ENCODE measurements at regions not wholly inside any gene's neighbourhood (a gene's known extent, or its start where the extent isn't known, plus 50 kb on each side); places are given as distances from the start of the nearest gene placed in this dataset.

GRCh38 chr1:182189535-182190066 is 128.1 kb upstream of the ZNF648 start:
- H3K4me1 ChIP-seq (ENCODE audit: control insufficient read depth, insufficient read depth, low read length) = peaks cover 49% of the 10 kb centered on the region
- no peak overlapping the region for H3K4me3 ChIP-seq (ENCODE audit: low read length)
- H3K27me3 ChIP-seq (replicated peaks; ENCODE audit: control insufficient read depth, insufficient read depth, low read length) = no peaks in the 10 kb centered on the region
- no peak for DNase-seq (ENCODE audit: low read depth)
- H3K9me3 ChIP-seq (ENCODE audit: control insufficient read depth, low read length) = no peaks in the 10 kb centered on the region
- no peaks in the 10 kb centered on the region for H3K36me3 ChIP-seq (ENCODE audit: control insufficient read depth, insufficient read depth, low read length, severe bottlenecking)
- H3K9ac ChIP-seq (ENCODE audit: low read length) = no peak overlapping the region

GRCh38 chr1:182186757-182187146 is 125.2 kb upstream of the ZNF648 start:
- no peaks in the 10 kb centered on the region for H3K9me3 ChIP-seq (ENCODE audit: control insufficient read depth, low read length)
- no peaks in the 10 kb centered on the region for H3K36me3 ChIP-seq (ENCODE audit: control insufficient read depth, insufficient read depth, low read length, severe bottlenecking)
- no peak for DNase-seq (ENCODE audit: low read depth)
- peaks cover 21% of the 10 kb centered on the region for H3K4me1 ChIP-seq (ENCODE audit: control insufficient read depth, insufficient read depth, low read length)
- no peak overlapping the region for H3K9ac ChIP-seq (ENCODE audit: low read length)
- peaks cover 13% of the 10 kb centered on the region for H3K27me3 ChIP-seq (replicated peaks; ENCODE audit: control insufficient read depth, insufficient read depth, low read length)
- no peak overlapping the region for H3K4me3 ChIP-seq (ENCODE audit: low read length)

- peaks cover 16% of the 10 kb centered on the region for H3K4me1 ChIP-seq (ENCODE audit: control insufficient read depth, insufficient read depth, low read length)
- H3K9ac ChIP-seq (ENCODE audit: low read length) = no peak overlapping the region
- no peak overlapping the region for H3K4me3 ChIP-seq (ENCODE audit: low read length)
- H3K9me3 ChIP-seq (ENCODE audit: control insufficient read depth, low read length) = no peaks in the 10 kb centered on the region
- H3K36me3 ChIP-seq (ENCODE audit: control insufficient read depth, insufficient read depth, low read length, severe bottlenecking) = no peaks in the 10 kb centered on the region
- peaks cover 19% of the 10 kb centered on the region for H3K27me3 ChIP-seq (replicated peaks; ENCODE audit: control insufficient read depth, insufficient read depth, low read length)
- peak; percentile 92 for DNase-seq (ENCODE audit: low read depth)
Measured at GRCh38 chr1:182185842-182186756, 124.6 kb upstream of the ZNF648 start.

DNA sequence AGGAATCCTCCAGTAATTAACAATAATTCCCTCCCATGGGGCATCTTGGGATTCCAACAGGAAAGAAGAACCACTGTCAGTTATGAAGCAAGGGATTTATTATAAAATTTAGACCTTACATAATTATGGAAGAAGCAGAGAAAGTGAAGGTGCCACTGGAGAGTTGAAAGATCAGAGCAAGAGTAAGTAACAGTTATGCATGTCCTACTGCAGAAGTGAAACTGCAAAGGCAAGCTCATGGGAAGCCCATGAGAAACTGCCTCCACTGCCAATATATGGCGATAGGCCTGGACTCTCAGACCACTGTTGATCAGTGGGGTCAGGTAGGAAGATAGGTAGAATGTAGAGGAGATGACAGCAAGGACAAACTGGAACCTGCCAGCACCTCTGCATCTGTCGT is 123.6 kb upstream of the ZNF648 start:
- no peak for DNase-seq (ENCODE audit: low read depth)
- Histone ChIP-seq H3K4me3 (ENCODE audit: low read length) (no peak overlapping the region), H3K9me3 (ENCODE audit: control insufficient read depth, low read length) (no peaks in the 10 kb centered on the region), H3K36me3 (ENCODE audit: control insufficient read depth, insufficient read depth, low read length, severe bottlenecking) (no peaks in the 10 kb centered on the region), H3K4me1 (ENCODE audit: control insufficient read depth, insufficient read depth, low read length) (peaks cover 16% of the 10 kb centered on the region), H3K27me3 (replicated peaks; ENCODE audit: control insufficient read depth, insufficient read depth, low read length) (peaks cover 19% of the 10 kb centered on the region), H3K9ac (ENCODE audit: low read length) (no peak overlapping the region)

GRCh38 chr1:182183606-182184005 is 122.1 kb upstream of the ZNF648 start:
- Histone ChIP-seq H3K9ac (ENCODE audit: low read length) (no peak overlapping the region), H3K4me3 (ENCODE audit: low read length) (no peak overlapping the region), H3K4me1 (ENCODE audit: control insufficient read depth, insufficient read depth, low read length) (peaks cover 16% of the 10 kb centered on the region), H3K27me3 (replicated peaks; ENCODE audit: control insufficient read depth, insufficient read depth, low read length) (peaks cover 19% of the 10 kb centered on the region), H3K36me3 (ENCODE audit: control insufficient read depth, insufficient read depth, low read length, severe bottlenecking) (no peaks in the 10 kb centered on the region), H3K9me3 (ENCODE audit: control insufficient read depth, low read length) (no peaks in the 10 kb centered on the region)
- no peak for DNase-seq (ENCODE audit: low read depth)

GRCh38 chr1:182182311-182182710 is 120.8 kb upstream of the ZNF648 start:
- H3K27me3 ChIP-seq (replicated peaks; ENCODE audit: control insufficient read depth, insufficient read depth, low read length) = peaks cover 19% of the 10 kb centered on the region
- no peaks in the 10 kb centered on the region for H3K9me3 ChIP-seq (ENCODE audit: control insufficient read depth, low read length)
- H3K36me3 ChIP-seq (ENCODE audit: control insufficient read depth, insufficient read depth, low read length, severe bottlenecking) = no peaks in the 10 kb centered on the region
- no peak overlapping the region for H3K9ac ChIP-seq (ENCODE audit: low read length)
- H3K4me1 ChIP-seq (ENCODE audit: control insufficient read depth, insufficient read depth, low read length) = peaks cover 16% of the 10 kb centered on the region
- DNase-seq (ENCODE audit: low read depth) = no peak
- no peak overlapping the region for H3K4me3 ChIP-seq (ENCODE audit: low read length)

DNA sequence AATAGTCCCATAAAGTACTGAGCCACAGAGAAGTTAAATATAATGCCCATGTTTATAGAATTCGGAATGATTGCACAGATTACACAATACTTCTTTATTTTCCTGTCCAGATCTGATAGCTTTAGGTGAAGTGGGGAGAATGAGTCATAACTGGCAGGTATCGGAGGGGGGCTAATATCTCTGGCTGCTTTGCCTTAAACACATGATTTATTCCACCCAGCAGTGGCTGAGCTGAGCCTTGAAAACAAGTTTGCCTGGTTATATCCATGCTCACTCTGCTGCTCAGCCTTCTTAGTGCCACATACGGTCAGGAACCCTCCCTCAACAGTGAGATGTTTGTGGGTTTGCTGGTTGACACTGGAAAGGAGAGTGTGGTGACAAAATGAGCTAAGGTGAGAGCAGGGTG is 119.7 kb upstream of the ZNF648 start:
- no peaks in the 10 kb centered on the region for H3K9me3 ChIP-seq (ENCODE audit: control insufficient read depth, low read length)
- H3K36me3 ChIP-seq (ENCODE audit: control insufficient read depth, insufficient read depth, low read length, severe bottlenecking) = no peaks in the 10 kb centered on the region
- peaks cover 7% of the 10 kb centered on the region for H3K4me1 ChIP-seq (ENCODE audit: control insufficient read depth, insufficient read depth, low read length)
- H3K27me3 ChIP-seq (replicated peaks; ENCODE audit: control insufficient read depth, insufficient read depth, low read length) = peaks cover 19% of the 10 kb centered on the region
- no peak overlapping the region for H3K4me3 ChIP-seq (ENCODE audit: low read length)
- H3K9ac ChIP-seq (ENCODE audit: low read length) = no peak overlapping the region
- DNase-seq (ENCODE audit: low read depth) = no peak

GRCh38 chr1:182175361-182175931 is 113.9 kb upstream of the ZNF648 start:
- no peaks in the 10 kb centered on the region for H3K27me3 ChIP-seq (replicated peaks; ENCODE audit: control insufficient read depth, insufficient read depth, low read length)
- H3K36me3 ChIP-seq (ENCODE audit: control insufficient read depth, insufficient read depth, low read length, severe bottlenecking) = no peaks in the 10 kb centered on the region
- peaks cover 15% of the 10 kb centered on the region for H3K4me1 ChIP-seq (ENCODE audit: control insufficient read depth, insufficient read depth, low read length)
- H3K9ac ChIP-seq (ENCODE audit: low read length) = no peak overlapping the region
- DNase-seq (ENCODE audit: low read depth) = no peak
- no peaks in the 10 kb centered on the region for H3K9me3 ChIP-seq (ENCODE audit: control insufficient read depth, low read length)
- H3K4me3 ChIP-seq (ENCODE audit: low read length) = no peak overlapping the region

DNA sequence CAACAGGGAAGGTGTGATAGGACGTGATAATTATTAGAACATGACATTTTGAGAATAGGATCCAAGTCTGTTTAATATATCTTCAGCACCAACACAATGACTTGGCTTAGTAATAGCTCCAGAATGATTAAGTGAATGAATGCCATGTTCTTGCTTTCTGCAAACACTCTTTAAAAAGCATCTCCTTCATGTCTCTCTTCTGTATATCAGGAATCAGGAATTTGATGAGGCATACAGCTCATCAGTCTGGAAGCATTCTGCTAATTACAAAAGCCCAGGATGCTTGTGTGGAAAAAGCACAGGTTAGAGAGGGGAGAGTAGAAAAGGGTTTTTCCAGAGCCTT is 113.0 kb upstream of the ZNF648 start:
- no peaks in the 10 kb centered on the region for H3K9me3 ChIP-seq (ENCODE audit: control insufficient read depth, low read length)
- peaks cover 18% of the 10 kb centered on the region for H3K4me1 ChIP-seq (ENCODE audit: control insufficient read depth, insufficient read depth, low read length)
- no peak overlapping the region for H3K9ac ChIP-seq (ENCODE audit: low read length)
- no peak overlapping the region for H3K4me3 ChIP-seq (ENCODE audit: low read length)
- H3K36me3 ChIP-seq (ENCODE audit: control insufficient read depth, insufficient read depth, low read length, severe bottlenecking) = no peaks in the 10 kb centered on the region
- no peaks in the 10 kb centered on the region for H3K27me3 ChIP-seq (replicated peaks; ENCODE audit: control insufficient read depth, insufficient read depth, low read length)
- no peak for DNase-seq (ENCODE audit: low read depth)

DNA sequence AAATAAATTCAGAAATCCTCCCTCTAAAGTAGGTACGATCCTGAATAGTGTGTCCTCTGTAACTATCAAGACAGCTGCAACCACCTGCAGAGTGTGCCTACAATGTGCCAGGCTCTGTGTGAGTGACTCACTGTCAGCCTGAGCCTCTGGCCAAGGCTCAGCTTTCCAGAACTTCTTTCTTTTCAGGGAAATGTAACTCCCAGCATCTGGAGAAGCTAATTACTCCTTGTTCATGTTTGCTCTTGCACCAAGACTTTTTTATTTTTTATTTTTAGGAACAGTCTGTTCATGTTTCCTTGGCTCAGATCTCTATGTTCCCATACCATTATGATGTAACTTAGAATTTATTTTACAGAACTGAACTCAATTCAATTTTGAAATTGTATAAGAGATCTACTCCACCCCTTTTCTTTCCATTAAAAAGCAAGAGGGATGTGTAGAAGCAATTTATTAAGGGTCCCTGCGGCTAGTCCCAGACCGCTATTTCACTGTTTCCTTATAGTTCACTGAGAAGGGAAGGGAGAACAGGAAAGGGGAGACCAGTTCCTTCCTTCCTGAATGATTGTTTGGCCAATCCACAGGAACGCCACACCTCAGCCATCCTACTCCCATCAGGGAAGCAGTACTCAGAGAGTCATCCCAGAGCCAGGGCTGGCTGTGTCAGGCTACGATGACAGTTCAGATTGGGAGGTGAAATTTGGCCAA is 112.4 kb upstream of the ZNF648 start:
- peaks cover 22% of the 10 kb centered on the region for H3K4me1 ChIP-seq (ENCODE audit: control insufficient read depth, insufficient read depth, low read length)
- no peaks in the 10 kb centered on the region for H3K9me3 ChIP-seq (ENCODE audit: control insufficient read depth, low read length)
- H3K4me3 ChIP-seq (ENCODE audit: low read length) = no peak overlapping the region
- no peak overlapping the region for H3K9ac ChIP-seq (ENCODE audit: low read length)
- no peaks in the 10 kb centered on the region for H3K27me3 ChIP-seq (replicated peaks; ENCODE audit: control insufficient read depth, insufficient read depth, low read length)
- DNase-seq (ENCODE audit: low read depth) = peak; percentile 76
- H3K36me3 ChIP-seq (ENCODE audit: control insufficient read depth, insufficient read depth, low read length, severe bottlenecking) = no peaks in the 10 kb centered on the region

GRCh38 chr1:182172699-182173098 is 111.2 kb upstream of the ZNF648 start:
- no peak overlapping the region for H3K4me3 ChIP-seq (ENCODE audit: low read length)
- peaks cover 28% of the 10 kb centered on the region for H3K4me1 ChIP-seq (ENCODE audit: control insufficient read depth, insufficient read depth, low read length)
- H3K9ac ChIP-seq (ENCODE audit: low read length) = no peak overlapping the region
- no peak for DNase-seq (ENCODE audit: low read depth)
- no peaks in the 10 kb centered on the region for H3K9me3 ChIP-seq (ENCODE audit: control insufficient read depth, low read length)
- H3K36me3 ChIP-seq (ENCODE audit: control insufficient read depth, insufficient read depth, low read length, severe bottlenecking) = no peaks in the 10 kb centered on the region
- no peaks in the 10 kb centered on the region for H3K27me3 ChIP-seq (replicated peaks; ENCODE audit: control insufficient read depth, insufficient read depth, low read length)

All from adipocyte (in vitro differentiated cells).